HepG2 (cell line): ENCODE measurements at regions not wholly inside any gene's neighbourhood (a gene's known extent, or its start where the extent isn't known, plus 50 kb on each side); places are given as distances from the start of the nearest gene placed in this dataset.

Experiments used
- ATAC-seq: fragments of 200-7000 bp; cut with Tn5 transposase; 3 replicates; pipeline ENCODE4 v1.9.1; 2020; ENCODE audit warnings: mild to moderate bottlenecking, moderate library complexity
- BruUV-seq: library from RNA; stranded (reverse); fragments of 400-500 nt; replicated peaks from 2 replicates; lab custom pipeline; 2021; lab: Mats Ljungman, UMichigan
- CTCF ChIA-PET: fragments of 300-600 bp; formaldehyde crosslinking; extraction: SDS; loops from one replicate; lab custom pipeline; 2021; ENCODE audit warnings: low total read pairs, inconsistent platforms, low intra/inter-chr PET ratio; lab: Yijun Ruan, JAX
- POLR2A ChIA-PET: fragments of 350-600 bp; sonication (Branson Sonifier 250); formaldehyde crosslinking; loops from one replicate; lab custom pipeline; 2020; ENCODE audit warnings: antibody characterized with exemption, inconsistent platforms; lab: Yijun Ruan, JAX
- DNase-seq: peaks from one replicate; pipeline ENCODE4 v3.0.0-alpha.2; 2015; ENCODE audit warnings: low spot score
- FAIRE-seq: peaks from 3 replicates; lab custom pipeline; 2011; peaks lifted over from hg19 to GRCh38; lab: Jason Lieb, UNC
- H2AFZ ChIP-seq: one replicate; pipeline ENCODE4 v1.6.1; 2011; ENCODE audit warnings: low read length, inconsistent platforms
- H3K27ac ChIP-seq: fragments of 300-600 bp; 3 replicates; pipeline ENCODE4 v1.8.0; 2011; ENCODE audit warnings: mixed run types, mild to moderate bottlenecking, mixed read lengths, low read length, inconsistent platforms; ENCODE audit not compliant: insufficient read depth; ENCODE audit errors: extremely low read length
- H3K27me3 ChIP-seq, 2 experiments: fragments of 200-600 bp in 1 of 2; 2 replicates in 1 of 2; 3 replicates in 1 of 2; pipeline versions ENCODE4 v1.6.0 to v1.8.0; 2011; ENCODE audit warnings: low read length in 2 of 2, mild to moderate bottlenecking in 2 of 2, moderate library complexity in 2 of 2, inconsistent platforms in 1 of 2; ENCODE audit not compliant: insufficient read depth in 2 of 2, control insufficient read depth in 1 of 2
- H3K36me3 ChIP-seq, 2 experiments: fragments of 200-600 bp in 1 of 2; replicated peaks in 1 of 2; 2 replicates in 1 of 2; 3 replicates in 1 of 2; pipeline versions ENCODE4 v1.5.1 to v1.8.0; 2011; ENCODE audit warnings: low read length in 2 of 2, inconsistent platforms in 1 of 2; ENCODE audit not compliant: insufficient read depth in 2 of 2, control insufficient read depth in 1 of 2
- H3K4me1 ChIP-seq: 2 replicates; pipeline ENCODE4 v1.5.1; 2012; ENCODE audit warnings: low read length, inconsistent platforms; ENCODE audit not compliant: insufficient read depth
- H3K4me2 ChIP-seq: 2 replicates; pipeline ENCODE4 v1.6.0; 2011; ENCODE audit warnings: low read depth, low read length, inconsistent platforms
- H3K4me3 ChIP-seq, 3 experiments: fragments of 200-600 bp in 1 of 3; sonication (generic), shearing (Covaris generic) in 1 of 3; replicated peaks in 1 of 3; 2 replicates each; pipeline ENCODE4 v1.5.1; 2011 to 2016; ENCODE audit warnings: low read length in 3 of 3, inconsistent platforms in 2 of 3, low read depth in 2 of 3, mild to moderate bottlenecking in 2 of 3, control low read depth in 1 of 3, mixed read lengths in 1 of 3; ENCODE audit not compliant: insufficient read depth in 1 of 3
- H3K79me2 ChIP-seq: one replicate; pipeline ENCODE4 v1.6.1; 2011; ENCODE audit warnings: low read length, inconsistent platforms; ENCODE audit not compliant: insufficient read depth
- H3K9ac ChIP-seq: 2 replicates; pipeline ENCODE4 v1.6.0; 2011; ENCODE audit warnings: mild to moderate bottlenecking, low read depth, low read length, inconsistent platforms; ENCODE audit not compliant: insufficient read depth
- H3K9me3 ChIP-seq: 2 replicates; pipeline ENCODE4 v1.5.1; 2012; ENCODE audit warnings: mild to moderate bottlenecking, low read length
- H4K20me1 ChIP-seq: 2 replicates; pipeline ENCODE4 v1.6.0; 2011; ENCODE audit warnings: inconsistent platforms, mild to moderate bottlenecking, low read length, moderate library complexity; ENCODE audit not compliant: insufficient read depth
- MIXL1 ChIP-seq: IDR thresholded peaks from 2 replicates; pipeline ENCODE4 v1.6.1; 2016
- MTA1 ChIP-seq: sonication (generic); formaldehyde crosslinking; IDR thresholded peaks from 2 replicates; pipeline ENCODE4 v1.4.0; 2020; ENCODE audit warnings: missing genetic modification reagents, mild to moderate bottlenecking, borderline replicate concordance
- RARA ChIP-seq: IDR thresholded peaks from 2 replicates; pipeline ENCODE4 v1.6.1; 2016; ENCODE audit warnings: missing genetic modification reagents, missing compliant biosample characterization
- SRSF1 ChIP-seq: fragments of 200-400 bp; formaldehyde crosslinking; optimal IDR thresholded peaks from 2 replicates; pipeline ENCODE3; 2017; ENCODE audit warnings: mild to moderate bottlenecking, low read depth, low read length, moderate library complexity
- WGBS: methylation state at CpG from one replicate; pipeline ENCODE4 v1.1.6; 2017; ENCODE audit warnings: low lambda C conversion rate; 5-methylcytosine and 5-hydroxymethylcytosine counted together
- in situ Hi-C: cut with HindIII; loops from 2 replicates; pipeline ENCODE4 v1.10.0; 2017; ENCODE audit warnings: low pct_unique_long_range_greater_than_20kb; ENCODE audit not compliant: extremely low pct_ligation_motif_present
- intact Hi-C: fragments of 100-400 bp; cut with micrococcal nuclease; formaldehyde crosslinking; loops from one replicate; pipeline ENCODE4 v1.10.0; 2022; ENCODE audit not compliant: unreplicated experiment
- small RNA-seq, 3 experiments: library from RNA; depleted of rRNA; stranded (forward); fragments of <200 nt; gene quantifications; one replicate each; pipeline ENCODE3, GENCODE V24; 2012; ENCODE audit warnings: low read depth in 2 of 3, low replicate concordance in 1 of 3; ENCODE audit not compliant: insufficient read length in 3 of 3, insufficient read depth in 2 of 3
- TF ChIP-seq, protein P1 (sequence below): sonication (generic); formaldehyde crosslinking; conservative IDR thresholded peaks from 2 replicates; pipeline ENCODE4 v1.4.0; 2020; ENCODE audit warnings: missing genetic modification reagents
- TF ChIP-seq, protein P2 (sequence below): sonication (generic); formaldehyde crosslinking; IDR thresholded peaks from 2 replicates; pipeline ENCODE4 v1.5.0; 2020; ENCODE audit warnings: mild to moderate bottlenecking, missing genetic modification reagents, moderate library complexity

DNA sequence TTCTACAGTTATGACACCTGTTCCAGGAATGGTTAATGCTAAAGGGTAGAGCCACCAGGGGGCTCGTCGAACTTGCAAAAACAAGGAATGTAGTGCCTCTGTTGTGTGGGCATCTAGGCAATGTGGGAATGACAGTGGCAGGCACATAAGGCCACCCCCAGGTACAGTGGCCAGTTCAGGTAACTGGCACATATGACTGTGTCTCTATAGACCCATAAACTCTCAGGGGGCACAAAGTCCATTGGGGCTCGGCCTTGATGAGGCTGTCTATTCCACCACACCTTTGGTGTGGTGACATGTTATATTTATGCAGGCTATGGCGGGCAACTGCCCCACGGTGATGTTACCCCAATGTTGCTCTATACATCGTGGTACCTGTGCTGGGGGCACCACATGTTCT is 59.6 kb upstream of the FAM120A start:
- POLR2A ChIA-PET = no interaction called here
- ATAC-seq = peak; percentile 44; the same call in 2 of the 3 replicates
- BruUV-seq = no TSS peak

DNA sequence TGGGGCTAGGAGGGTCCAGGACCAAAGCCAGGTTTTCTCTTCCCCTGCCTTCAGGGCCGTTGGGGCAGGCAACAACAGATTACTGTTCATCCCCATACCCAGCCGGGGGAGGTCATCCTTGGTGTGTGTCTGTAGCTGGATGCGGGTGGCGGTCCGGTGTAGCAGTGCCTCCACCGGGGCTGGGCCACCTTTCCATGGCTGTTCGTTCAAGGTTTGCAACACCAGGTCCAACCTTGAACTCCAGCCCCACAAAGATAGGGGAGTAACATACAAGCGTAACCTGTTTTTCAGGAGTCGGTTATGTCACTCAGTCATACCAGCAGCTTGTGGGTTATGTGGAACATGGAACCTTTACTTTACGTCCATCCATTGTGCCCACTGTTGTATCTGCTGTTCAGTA is 58.5 kb upstream of the FAM120A start:
- no peaks in the 10 kb centered on the region for H3K9me3 ChIP-seq
- H3K36me3 ChIP-seq = no peaks in the 10 kb centered on the region
- H3K27ac ChIP-seq = no peak overlapping the region
- no TSS peak for BruUV-seq
- FAIRE-seq (no peak), ATAC-seq (peak; percentile 39; the same call in 2 of the 3 replicates)
- no peak overlapping the region for H3K9ac ChIP-seq
- no peak overlapping the region for H3K4me2 ChIP-seq
- CTCF ChIA-PET = no interaction called here
- no peaks in the 10 kb centered on the region for H3K79me2 ChIP-seq
- no peak overlapping the region for H3K4me3 ChIP-seq
- peaks cover 13% of the 10 kb centered on the region for H3K4me1 ChIP-seq
- peak; percentile 24; the same call in 1 of the 2 replicates for TF ChIP-seq RARA (CRISPR knock-in tag)
- TF ChIP-seq MTA1 (CRISPR knock-in tag) = no peak
- TF ChIP-seq, protein P1, sequence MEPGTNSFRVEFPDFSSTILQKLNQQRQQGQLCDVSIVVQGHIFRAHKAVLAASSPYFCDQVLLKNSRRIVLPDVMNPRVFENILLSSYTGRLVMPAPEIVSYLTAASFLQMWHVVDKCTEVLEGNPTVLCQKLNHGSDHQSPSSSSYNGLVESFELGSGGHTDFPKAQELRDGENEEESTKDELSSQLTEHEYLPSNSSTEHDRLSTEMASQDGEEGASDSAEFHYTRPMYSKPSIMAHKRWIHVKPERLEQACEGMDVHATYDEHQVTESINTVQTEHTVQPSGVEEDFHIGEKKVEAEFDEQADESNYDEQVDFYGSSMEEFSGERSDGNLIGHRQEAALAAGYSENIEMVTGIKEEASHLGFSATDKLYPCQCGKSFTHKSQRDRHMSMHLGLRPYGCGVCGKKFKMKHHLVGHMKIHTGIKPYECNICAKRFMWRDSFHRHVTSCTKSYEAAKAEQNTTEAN (CRISPR knock-in tag) = no peak
- TF ChIP-seq, all 625 proteins: peak for 1
- in situ Hi-C loops = no loop called here
- 40% methylated on average over 6 of the region's 10 CpGs for whole genome bisulfite sequencing
- POLR2A ChIA-PET = no interaction called here
- H2AFZ ChIP-seq = no peak overlapping the region
- peaks cover 0 to 12% of the 10 kb centered on the region in 2 experiments; a peak in 3 of 5 replicates for H3K27me3 ChIP-seq
- no peaks in the 10 kb centered on the region for H4K20me1 ChIP-seq
- no peak for DNase-seq
- intact Hi-C loops = no loop called here

More for the DNA sequence above, 59.6 kb upstream of the FAM120A start:
- no peak overlapping the region; the same call in 1 of the 2 replicates for H3K4me2 ChIP-seq
- 25% methylated on average over 4 of the region's 6 CpGs for WGBS
- intact Hi-C loops = no loop called here
- FAIRE-seq = no peak
- peaks cover 13% of the 10 kb centered on the region for H3K4me1 ChIP-seq
- H3K4me3 ChIP-seq = no peak overlapping the region
- H2AFZ ChIP-seq = no peak overlapping the region
- peaks cover 0 to 12% of the 10 kb centered on the region in 2 experiments; a peak in 3 of 5 replicates for H3K27me3 ChIP-seq
- no peaks in the 10 kb centered on the region for H4K20me1 ChIP-seq
- no peaks in the 10 kb centered on the region for H3K36me3 ChIP-seq
- CTCF ChIA-PET = no interaction called here
- no peak for TF ChIP-seq SRSF1
- TF ChIP-seq, protein P2, sequence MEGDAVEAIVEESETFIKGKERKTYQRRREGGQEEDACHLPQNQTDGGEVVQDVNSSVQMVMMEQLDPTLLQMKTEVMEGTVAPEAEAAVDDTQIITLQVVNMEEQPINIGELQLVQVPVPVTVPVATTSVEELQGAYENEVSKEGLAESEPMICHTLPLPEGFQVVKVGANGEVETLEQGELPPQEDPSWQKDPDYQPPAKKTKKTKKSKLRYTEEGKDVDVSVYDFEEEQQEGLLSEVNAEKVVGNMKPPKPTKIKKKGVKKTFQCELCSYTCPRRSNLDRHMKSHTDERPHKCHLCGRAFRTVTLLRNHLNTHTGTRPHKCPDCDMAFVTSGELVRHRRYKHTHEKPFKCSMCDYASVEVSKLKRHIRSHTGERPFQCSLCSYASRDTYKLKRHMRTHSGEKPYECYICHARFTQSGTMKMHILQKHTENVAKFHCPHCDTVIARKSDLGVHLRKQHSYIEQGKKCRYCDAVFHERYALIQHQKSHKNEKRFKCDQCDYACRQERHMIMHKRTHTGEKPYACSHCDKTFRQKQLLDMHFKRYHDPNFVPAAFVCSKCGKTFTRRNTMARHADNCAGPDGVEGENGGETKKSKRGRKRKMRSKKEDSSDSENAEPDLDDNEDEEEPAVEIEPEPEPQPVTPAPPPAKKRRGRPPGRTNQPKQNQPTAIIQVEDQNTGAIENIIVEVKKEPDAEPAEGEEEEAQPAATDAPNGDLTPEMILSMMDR = peak; percentile 18; the same call in 1 of the 2 replicates
- TF ChIP-seq MIXL1 = no peak
- TF ChIP-seq, all 625 proteins: peak for 1
- in situ Hi-C loops = no loop called here
- Histone ChIP-seq H3K9ac (no peak overlapping the region), H3K9me3 (no peaks in the 10 kb centered on the region), H3K27ac (no peak overlapping the region), H3K79me2 (no peaks in the 10 kb centered on the region)
- no peak for DNase-seq

Small RNA genes lying in the stretch of these regions (small RNA-seq; reads per million reads assigned to genes)
- 0 reads per million in 3 experiments for gene RNU6-829P
